ENCODE measurements at regions not wholly inside any gene's neighbourhood (a gene's known extent, or its start where the extent isn't known, plus 50 kb on each side); places are given as distances from the start of the nearest gene placed in this dataset.

DNA sequence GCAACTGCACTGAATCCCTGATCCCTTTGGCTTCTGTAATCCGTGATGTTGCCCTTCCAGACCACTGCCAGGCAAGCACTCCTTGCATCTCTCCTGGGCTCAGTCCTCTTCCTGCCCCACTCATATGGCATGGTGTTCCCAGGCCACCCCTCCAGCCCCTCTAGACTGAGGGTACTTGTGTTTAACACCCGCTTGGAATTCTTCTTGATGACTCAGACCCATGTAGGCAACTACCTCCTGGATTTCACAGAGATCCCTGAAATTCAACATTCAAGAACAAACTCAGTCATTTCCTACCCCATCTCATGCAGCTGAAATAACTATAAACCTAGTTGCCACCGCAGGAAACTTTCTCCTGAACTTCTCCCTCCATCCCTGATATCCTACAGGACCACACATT lies 541.9 kb upstream of the CDH11 start:
- ChIA-PET POLR2A (interaction anchor here (0.7 kb wide), 1 partner anchor 75 kb away, joined by 4 read pairs; no protein-coding TSS in a partner anchor), CTCF (no interaction called here)
- Mint-ChIP-seq H3K9me3 (no peaks in the 10 kb centered on the region; the same call in 1 of the 2 replicates), H3K4me3 (no peak overlapping the region), H3K27me3 (ENCODE audit: low read depth) (peaks cover 2% of the 10 kb centered on the region; the same call in 1 of the 2 replicates), H3K27ac (no peak overlapping the region), H3K4me1 (peaks cover 28% of the 10 kb centered on the region), H3K36me3 (no peaks in the 10 kb centered on the region)
- TF ChIP-seq TEAD1 (CRISPR knock-in tag; IDR thresholded peaks at IDR 0.05), result no peak
- TF ChIP-seq, protein P1, sequence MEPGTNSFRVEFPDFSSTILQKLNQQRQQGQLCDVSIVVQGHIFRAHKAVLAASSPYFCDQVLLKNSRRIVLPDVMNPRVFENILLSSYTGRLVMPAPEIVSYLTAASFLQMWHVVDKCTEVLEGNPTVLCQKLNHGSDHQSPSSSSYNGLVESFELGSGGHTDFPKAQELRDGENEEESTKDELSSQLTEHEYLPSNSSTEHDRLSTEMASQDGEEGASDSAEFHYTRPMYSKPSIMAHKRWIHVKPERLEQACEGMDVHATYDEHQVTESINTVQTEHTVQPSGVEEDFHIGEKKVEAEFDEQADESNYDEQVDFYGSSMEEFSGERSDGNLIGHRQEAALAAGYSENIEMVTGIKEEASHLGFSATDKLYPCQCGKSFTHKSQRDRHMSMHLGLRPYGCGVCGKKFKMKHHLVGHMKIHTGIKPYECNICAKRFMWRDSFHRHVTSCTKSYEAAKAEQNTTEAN (CRISPR knock-in tag; IDR thresholded peaks at IDR 0.05), result no peak
- TF ChIP-seq SP1 (CRISPR knock-in tag; conservative IDR thresholded peaks at IDR 0.05), result no peak
- no peak for TF ChIP-seq SMAD3 (CRISPR knock-in tag; IDR thresholded peaks at IDR 0.05; ENCODE audit: borderline replicate concordance)
- no peak for TF ChIP-seq ZNF396 (CRISPR knock-in tag; IDR thresholded peaks at IDR 0.05; ENCODE audit: borderline replicate concordance)
- TF ChIP-seq USF1 (CRISPR knock-in tag; IDR thresholded peaks at IDR 0.05), result no peak
- TF ChIP-seq E2F1 (CRISPR knock-in tag; IDR thresholded peaks at IDR 0.05), result no peak
- TF ChIP-seq GABPB1 (CRISPR knock-in tag; IDR thresholded peaks at IDR 0.05), result no peak
- no peak for TF ChIP-seq AR (CRISPR knock-in tag; IDR thresholded peaks at IDR 0.05)
- no peak for TF ChIP-seq ZNF532 (CRISPR knock-in tag; IDR thresholded peaks at IDR 0.05; ENCODE audit: borderline replicate concordance)
- TF ChIP-seq IRF2 (CRISPR knock-in tag; IDR thresholded peaks at IDR 0.05; ENCODE audit: borderline replicate concordance, low read depth), result no peak
- no peak for TF ChIP-seq OVOL2 (CRISPR knock-in tag; IDR thresholded peaks at IDR 0.05; ENCODE audit: borderline replicate concordance)
- no peak for TF ChIP-seq ZNF671 (CRISPR knock-in tag; IDR thresholded peaks at IDR 0.05)
- TF ChIP-seq ESRRA (CRISPR knock-in tag; IDR thresholded peaks at IDR 0.05; ENCODE audit: borderline replicate concordance), result no peak
- TF ChIP-seq, protein P2, sequence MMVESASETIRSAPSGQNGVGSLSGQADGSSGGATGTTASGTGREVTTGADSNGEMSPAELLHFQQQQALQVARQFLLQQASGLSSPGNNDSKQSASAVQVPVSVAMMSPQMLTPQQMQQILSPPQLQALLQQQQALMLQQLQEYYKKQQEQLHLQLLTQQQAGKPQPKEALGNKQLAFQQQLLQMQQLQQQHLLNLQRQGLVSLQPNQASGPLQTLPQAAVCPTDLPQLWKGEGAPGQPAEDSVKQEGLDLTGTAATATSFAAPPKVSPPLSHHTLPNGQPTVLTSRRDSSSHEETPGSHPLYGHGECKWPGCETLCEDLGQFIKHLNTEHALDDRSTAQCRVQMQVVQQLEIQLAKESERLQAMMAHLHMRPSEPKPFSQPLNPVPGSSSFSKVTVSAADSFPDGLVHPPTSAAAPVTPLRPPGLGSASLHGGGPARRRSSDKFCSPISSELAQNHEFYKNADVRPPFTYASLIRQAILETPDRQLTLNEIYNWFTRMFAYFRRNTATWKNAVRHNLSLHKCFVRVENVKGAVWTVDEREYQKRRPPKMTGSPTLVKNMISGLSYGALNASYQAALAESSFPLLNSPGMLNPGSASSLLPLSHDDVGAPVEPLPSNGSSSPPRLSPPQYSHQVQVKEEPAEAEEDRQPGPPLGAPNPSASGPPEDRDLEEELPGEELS (CRISPR knock-in tag; IDR thresholded peaks at IDR 0.05), result no peak
- no peak for TF ChIP-seq NR2C2 (CRISPR knock-in tag; IDR thresholded peaks at IDR 0.05)
- no peak for TF ChIP-seq RELA (CRISPR knock-in tag; IDR thresholded peaks at IDR 0.05; ENCODE audit: borderline replicate concordance)
- DNase-seq (ENCODE audit: low spot score), result no peak
- ATAC-seq, result no peak

Measured in WTC11 (cell line).